ENCODE measurements at regions not wholly inside any gene's neighbourhood (a gene's known extent, or its start where the extent isn't known, plus 50 kb on each side); places are given as distances from the start of the nearest gene placed in this dataset.

- TF ChIP-seq POLR2A (IDR thresholded peaks at IDR 0.05; ENCODE audit: low read length) (no peak), GATA1 (IDR thresholded peaks at IDR 0.05; ENCODE audit: low read depth, low read length) (no peak)
These were observed 56.0 kb upstream of the OR5AK2 start for GRCh38 chr11:56932572-56933220.

All from erythroblast (primary cell).